RPMI7951 (cell line): ENCODE measurements at regions not wholly inside any gene's neighbourhood (a gene's known extent, or its start where the extent isn't known, plus 50 kb on each side); places are given as distances from the start of the nearest gene placed in this dataset.

Source experiments
- DNase-seq: peaks from one replicate; pipeline ENCODE4 v3.0.0-alpha.2; 2012; ENCODE audit warnings: low read depth

DNA sequence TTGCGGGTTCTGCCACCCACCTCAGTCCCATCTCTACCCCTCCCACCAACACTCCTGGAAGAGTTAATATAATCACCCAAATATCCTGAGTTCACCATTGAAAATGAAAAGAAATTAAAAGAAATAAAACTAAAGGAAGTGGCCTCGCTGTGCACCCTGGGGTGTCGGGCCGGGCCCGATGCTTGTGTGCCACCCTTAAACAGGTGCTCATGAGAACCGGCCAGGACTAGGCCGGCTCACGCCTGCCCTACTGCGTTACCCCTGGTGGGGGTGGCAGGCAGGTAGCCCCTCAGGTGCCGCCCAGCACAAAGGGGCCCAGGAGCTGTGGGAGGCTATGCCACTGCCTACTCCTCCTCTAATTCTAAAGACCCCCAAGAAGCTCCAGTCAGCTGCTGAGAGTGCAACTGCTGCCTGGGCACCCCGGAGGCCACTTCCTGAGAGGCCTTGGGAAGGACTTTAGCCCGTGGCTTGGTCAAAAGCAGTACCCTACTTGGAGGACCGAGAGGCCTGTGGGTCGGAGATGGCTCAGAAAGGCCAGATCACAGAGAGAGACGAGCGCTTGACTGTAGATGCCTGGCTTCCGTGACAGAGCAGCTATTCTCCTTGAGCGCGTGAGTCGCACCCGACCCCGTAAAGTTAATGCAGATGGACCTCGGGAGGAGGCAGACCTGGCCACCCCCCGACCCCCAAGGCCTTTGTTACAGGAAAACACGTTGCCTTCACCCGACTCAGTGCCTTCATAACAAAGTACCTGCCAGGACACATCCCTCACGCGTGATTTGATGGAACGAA lies 51.0 kb upstream of the PPP2R2D start:
- no peak for DNase-seq

DNA sequence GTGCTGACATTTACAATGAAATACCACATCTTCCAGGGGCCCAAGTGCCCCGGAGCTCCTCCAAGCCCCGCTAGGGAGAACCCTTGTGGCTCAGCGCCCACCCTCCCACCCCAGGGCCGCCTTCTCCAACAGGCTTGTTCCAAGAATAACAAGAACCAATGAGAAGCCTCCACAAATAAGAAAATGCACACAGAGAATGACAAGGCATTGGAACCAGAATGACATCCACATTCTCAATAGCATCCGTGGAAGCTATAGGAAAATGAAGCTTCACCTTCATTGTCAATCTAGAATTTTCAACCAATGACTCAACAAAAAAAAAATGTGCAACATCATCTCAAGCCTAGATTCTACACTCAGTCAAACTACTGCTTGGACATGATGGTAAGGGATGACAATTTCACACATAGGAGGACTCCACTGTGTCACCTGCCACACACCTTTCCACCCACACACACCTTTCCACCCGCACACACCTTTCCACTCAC lies 50.4 kb upstream of the PPP2R2D start:
- peak; percentile 29 for DNase-seq
